ENCODE measurements at regions not wholly inside any gene's neighbourhood (a gene's known extent, or its start where the extent isn't known, plus 50 kb on each side); places are given as distances from the start of the nearest gene placed in this dataset.

DNA sequence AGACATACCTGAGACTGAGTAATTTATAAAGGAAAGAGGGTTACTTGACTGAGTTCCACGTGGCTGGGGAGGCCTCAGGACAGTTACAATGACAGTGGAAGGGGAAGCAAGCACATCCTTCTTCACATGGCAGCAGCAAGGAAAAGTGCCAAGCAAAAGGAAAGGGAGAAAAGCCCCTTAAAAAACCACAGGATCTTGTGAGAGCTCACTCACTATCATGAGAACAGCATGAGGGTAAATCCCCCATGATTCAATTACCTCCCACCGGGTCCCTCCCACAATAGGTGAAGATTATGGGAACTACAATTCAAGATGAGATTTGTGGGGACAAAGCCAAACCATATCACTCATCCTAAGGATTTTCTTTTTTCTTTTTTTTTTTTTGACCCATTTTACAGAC lies 177.8 kb upstream of the EEA1 start:
- no peak for DNase-seq

GRCh38 chr12:93107514-93108312 lies 178.6 kb upstream of the EEA1 start:
- DNase-seq = no peak

DNA sequence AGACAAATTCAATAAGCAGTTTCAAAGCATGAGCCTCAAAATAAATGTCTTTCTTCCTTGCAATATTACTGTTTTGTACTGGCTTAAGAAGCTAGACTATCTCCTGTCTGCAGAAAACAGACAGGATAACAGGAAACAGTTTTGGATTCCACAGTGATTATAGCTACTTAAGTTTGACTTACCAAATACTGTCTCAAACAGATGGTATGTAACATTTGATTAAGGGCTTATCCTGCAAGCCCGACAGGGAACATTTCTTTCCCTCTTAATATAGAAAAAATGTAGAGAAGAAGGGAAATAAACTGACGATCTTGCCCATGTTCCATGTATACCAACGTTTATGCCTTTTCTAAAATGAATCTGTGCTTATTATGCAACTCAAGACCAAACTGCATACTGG lies 179.9 kb upstream of the EEA1 start:
- DNase-seq = no peak

DNA sequence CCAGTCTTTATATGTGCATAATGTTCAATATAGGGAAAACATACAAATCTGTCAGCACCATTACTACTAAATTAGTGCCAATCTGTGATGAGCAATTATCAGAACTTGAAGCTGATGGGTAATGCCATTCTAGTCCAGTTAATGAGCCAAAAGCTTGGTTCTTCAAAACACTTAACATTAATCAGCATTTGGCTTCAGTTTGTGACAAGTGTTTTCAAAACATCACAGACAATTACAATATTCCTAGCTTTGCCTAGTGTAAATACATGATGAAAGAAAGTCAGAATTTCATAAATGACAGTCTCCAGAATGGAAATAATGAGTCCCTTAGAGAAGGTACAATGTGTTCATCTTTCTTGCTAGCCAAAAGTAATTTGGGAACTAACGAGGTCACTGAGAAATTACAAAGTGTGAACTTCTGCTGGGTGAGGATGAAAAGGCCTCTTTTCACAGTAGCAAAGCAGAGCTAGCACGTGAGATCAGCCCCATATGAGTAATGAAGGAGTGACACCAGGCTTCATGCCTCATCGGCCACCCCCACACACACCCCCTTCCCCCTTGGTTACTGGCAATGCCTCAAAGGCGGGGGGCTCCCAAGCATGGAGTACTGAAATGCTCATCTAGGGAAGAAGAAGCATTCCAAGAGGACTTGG lies 180.6 kb upstream of the EEA1 start:
- DNase-seq = no peak

DNA sequence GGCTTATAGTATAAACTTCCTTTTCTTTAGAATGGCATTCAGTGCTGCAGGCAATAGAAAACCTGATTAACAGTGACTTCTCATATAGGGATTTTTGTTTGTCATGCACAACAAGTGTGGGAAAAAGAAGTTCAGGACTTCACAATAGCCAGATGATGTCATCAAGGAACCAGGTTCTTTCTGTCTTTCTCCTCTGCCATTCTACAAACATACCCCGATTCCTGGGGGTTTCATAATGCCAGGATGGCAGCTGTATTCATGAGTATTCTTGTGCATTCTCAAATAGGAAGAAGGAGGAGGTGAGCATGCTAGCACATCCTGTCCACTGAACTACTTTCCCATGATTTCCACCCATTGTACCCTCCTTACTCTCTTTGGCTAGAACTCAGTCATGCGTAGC lies 182.7 kb upstream of the EEA1 start:
- DNase-seq = no peak

DNA sequence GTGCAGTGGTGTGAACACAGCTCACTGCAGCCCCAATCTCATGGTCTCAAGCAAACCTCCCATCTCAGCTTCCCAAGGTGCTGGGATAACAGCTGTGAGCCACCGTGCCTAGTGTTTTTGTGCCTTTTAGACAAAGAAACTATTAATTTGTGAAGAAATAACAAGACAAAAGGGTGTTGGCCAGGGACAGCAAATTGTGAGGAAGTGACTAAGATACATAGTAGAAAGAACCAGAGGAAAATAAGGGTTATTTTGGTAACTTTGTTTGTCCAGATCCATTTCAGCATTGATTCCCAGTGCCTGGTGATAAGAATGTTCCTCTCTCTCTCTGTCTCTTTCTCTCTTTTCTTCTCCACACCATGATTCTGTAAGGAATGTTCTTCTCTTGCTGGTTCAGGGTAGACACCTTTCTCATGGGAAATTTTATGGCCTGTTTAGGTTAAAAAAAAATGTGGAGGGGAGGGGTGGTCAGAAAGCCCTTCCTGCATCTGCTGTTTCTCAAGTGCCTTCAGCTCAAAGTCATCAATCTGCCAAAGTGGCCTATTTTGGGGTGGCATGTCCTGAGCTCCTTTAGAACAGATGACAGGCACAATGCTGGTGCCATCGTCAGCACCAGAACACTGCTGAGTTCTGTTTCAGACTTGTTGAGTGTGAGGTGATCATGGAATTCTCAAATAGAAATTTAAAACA lies 184.4 kb upstream of the EEA1 start:
- no peak for DNase-seq

- DNase-seq = no peak
These were observed 186.1 kb upstream of the EEA1 start for GRCh38 chr12:93115198-93115601.

- DNase-seq = no peak
These were observed 186.6 kb upstream of the EEA1 start for GRCh38 chr12:93115646-93116045.

- no peak for DNase-seq
These were observed 187.5 kb upstream of the EEA1 start for GRCh38 chr12:93116632-93117031.

DNA sequence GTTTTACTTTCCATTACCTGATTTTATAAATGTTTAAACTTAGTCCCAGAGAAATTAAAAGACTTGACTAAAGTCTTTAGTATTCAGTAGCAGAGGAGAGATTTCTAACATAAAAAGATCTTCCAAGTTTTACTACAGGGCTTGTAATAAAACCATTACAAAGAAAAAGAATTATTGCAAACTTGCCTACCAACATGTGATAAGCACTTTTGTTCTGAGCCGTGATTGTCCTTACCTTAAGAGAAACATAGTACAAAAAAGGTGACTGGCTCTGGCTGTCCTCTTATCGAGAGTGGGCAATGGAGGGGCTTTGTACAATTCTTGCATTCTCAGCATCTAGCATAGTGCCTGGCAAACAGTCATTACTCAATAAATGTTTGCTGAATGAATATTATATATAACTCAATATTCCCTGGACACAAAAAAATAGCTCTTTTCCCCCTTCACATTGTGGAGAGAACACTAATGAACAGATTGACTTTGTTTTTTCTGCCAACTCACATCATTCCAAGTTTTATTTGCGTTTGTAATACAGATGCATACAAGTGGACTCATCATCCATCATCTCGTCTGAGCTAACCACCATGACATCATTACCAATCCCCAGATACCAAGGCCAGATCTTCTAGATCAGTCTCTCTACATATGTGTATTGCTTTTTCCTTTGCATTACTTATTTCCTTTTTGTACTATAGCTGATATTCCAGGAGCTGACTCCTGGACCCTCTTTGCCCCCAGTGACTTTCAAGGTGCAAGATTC lies 192.8 kb upstream of the EEA1 start:
- DNase-seq = no peak

GRCh38 chr12:93122569-93123091 lies 193.5 kb upstream of the EEA1 start:
- no peak for DNase-seq

- DNase-seq = no peak
These were observed 196.0 kb upstream of the EEA1 start for GRCh38 chr12:93125126-93125525.

- no peak for DNase-seq
These were observed 197.0 kb upstream of the EEA1 start for GRCh38 chr12:93126069-93126474.

DNA sequence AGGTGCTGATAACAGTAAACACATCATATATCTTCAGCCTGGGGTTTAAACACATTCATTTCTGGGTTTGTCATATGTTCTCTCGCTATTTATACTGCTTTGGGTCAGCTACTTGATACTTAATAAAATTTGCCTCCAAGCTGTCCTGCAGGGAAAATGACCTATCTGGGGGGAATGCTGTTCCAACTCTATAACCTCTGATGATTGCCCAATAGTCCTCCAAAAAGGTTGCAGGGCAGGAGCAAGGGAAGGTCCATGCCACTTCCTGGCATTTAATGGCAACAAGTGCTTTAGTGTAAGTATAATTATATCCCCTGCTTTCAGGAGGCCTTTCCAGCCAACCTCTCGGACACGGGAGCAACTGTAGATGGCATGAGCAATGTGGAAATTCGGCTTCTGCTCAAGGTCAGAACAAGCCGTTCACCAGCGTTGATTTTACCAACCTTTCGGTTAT lies 198.0 kb upstream of the EEA1 start:
- no peak for DNase-seq

DNA sequence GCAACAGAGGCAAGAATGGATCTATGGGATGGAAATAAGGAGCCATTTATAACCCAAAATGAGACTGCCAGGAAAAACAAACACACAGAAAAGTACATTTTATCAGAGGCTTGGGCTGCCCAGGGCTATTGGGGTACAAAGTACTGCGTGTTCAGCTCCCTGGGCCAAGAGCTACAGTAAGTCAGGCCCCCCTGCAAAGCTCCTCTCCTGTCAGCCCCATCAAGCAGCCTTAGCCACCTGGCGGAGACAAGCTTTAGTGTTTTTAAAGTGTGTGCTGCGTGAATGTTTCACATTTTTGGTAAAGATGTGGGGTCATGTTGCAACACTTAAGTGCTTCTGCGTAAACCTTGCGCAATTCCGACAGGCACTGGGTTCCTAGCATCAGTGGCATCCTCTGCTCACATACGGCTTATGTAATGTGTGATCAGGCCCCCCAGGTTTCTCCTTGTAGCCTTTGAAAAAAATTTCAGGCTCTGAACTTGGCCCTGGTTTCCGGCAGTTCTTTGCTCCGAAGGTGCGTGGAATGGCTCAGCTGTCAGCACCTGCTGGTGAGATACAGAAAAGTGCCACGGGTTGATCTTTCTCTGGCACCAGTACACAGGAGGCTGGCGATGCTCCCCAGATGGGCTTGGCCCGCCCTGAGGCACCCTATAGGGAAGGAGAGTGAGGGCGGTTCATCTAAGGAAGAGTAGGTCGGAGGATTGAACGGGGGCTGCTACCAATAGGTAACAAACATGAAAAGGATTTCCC lies 198.7 kb upstream of the EEA1 start:
- no peak for DNase-seq

DNA sequence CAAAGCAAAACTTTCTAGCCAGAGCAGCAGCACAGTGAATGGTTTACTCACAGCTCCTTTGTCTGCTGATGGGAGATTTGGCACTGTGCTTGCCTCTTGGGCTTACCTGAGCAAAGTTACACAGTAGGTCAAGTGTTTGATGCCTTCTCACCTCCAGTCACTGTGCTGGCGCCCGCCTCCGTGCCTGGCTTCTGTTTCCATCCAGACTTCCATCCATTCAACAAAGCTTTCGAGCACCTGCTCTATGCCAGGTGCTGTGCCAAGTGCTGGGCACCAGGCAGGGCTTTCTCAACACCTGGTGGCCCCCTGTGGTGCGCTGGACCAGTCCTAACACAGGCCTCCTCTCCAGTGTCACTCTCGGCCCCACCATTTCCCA lies 199.2 kb upstream of the EEA1 start:
- DNase-seq = no peak

DNA sequence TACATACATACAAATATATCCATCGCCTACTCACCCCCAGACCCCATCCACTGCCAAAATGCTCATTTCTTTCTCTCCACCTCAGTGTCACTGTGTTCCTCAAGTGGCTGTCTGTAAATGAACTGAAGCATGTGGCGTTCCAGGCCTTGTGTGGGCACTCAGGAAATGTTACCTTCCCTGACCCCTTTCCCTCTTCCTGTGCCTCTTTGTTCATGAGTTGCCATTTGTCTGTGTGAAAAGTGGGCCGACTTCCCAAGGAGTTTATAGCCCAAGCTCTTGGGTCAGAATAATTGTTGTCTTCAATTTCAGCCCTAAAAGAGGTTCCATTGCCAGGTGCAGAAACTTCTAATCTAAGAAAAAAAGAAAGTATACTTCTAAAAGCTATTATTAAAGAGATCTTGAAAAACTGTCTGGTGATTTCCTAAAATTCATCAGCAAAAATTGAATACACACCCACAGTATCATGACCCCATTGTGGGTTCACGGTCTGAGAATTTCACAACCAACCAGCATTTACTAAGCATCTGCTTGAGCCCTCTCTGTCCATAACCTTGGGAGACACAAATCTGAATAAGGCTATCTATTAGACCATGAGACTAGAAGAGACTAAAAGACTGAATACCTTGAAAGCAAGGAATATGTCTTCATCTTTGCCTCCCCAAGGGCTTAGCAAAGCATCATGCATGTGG lies 201.4 kb upstream of the EEA1 start:
- no peak for DNase-seq

GRCh38 chr12:93133361-93133760 lies 204.3 kb upstream of the EEA1 start:
- DNase-seq = no peak

GRCh38 chr12:93134175-93134890 lies 205.2 kb upstream of the EEA1 start:
- no peak for DNase-seq

GRCh38 chr12:93134893-93135285 lies 205.8 kb upstream of the EEA1 start:
- DNase-seq = no peak
